Neuronal stem cell (in vitro differentiated cells): ENCODE measurements at regions not wholly inside any gene's neighbourhood (a gene's known extent, or its start where the extent isn't known, plus 50 kb on each side); places are given as distances from the start of the nearest gene placed in this dataset.

Experiments
- DNase-seq: peaks from one replicate; pipeline ENCODE4 v3.0.0-alpha.2; 2013; ENCODE audit warnings: low spot score
- H2AFZ ChIP-seq: one replicate; pipeline ENCODE4 v1.6.1; 2013; ENCODE audit warnings: mild to moderate bottlenecking, low read length, inconsistent platforms
- H2AK5ac ChIP-seq: 2 replicates; pipeline ENCODE4 v1.6.1; 2013; ENCODE audit warnings: low read depth, mild to moderate bottlenecking, inconsistent platforms, low read length, moderate library complexity, mixed read lengths
- H2BK120ac ChIP-seq: 2 replicates; pipeline ENCODE4 v1.6.1; 2013; ENCODE audit warnings: low read depth, mild to moderate bottlenecking, inconsistent platforms, low read length, moderate library complexity, mixed read lengths
- H2BK12ac ChIP-seq: one replicate; pipeline ENCODE4 v1.6.1; 2013; ENCODE audit warnings: low read length, inconsistent platforms
- H2BK15ac ChIP-seq: 2 replicates; pipeline ENCODE4 v1.6.1; 2013; ENCODE audit warnings: mild to moderate bottlenecking, low read length, inconsistent platforms, mixed read lengths
- H2BK5ac ChIP-seq: one replicate; pipeline ENCODE4 v1.6.1; 2013; ENCODE audit warnings: inconsistent platforms, mild to moderate bottlenecking, low read length, moderate library complexity
- H3K14ac ChIP-seq: one replicate; pipeline ENCODE4 v1.6.1; 2013; ENCODE audit warnings: low read length, inconsistent platforms
- H3K18ac ChIP-seq: 2 replicates; pipeline ENCODE4 v1.6.1; 2013; ENCODE audit warnings: low read length, inconsistent platforms
- H3K23ac ChIP-seq: 2 replicates; pipeline ENCODE4 v1.6.1; 2013; ENCODE audit warnings: low read depth, mild to moderate bottlenecking, mixed read lengths, low read length, inconsistent platforms; ENCODE audit not compliant: poor library complexity
- H3K27ac ChIP-seq: replicated peaks from 3 replicates; pipeline ENCODE4 v1.5.1; 2013; ENCODE audit warnings: low read length, inconsistent platforms
- H3K27me3 ChIP-seq, 3 experiments: 2 replicates each; pipeline ENCODE4 v1.6.1; 2013; ENCODE audit warnings: low read length in 3 of 3, mild to moderate bottlenecking in 2 of 3, inconsistent platforms in 1 of 3, low read depth in 1 of 3, mixed read lengths in 1 of 3, moderate library complexity in 1 of 3; ENCODE audit not compliant: control insufficient read depth in 3 of 3, insufficient read depth in 3 of 3
- H3K36me3 ChIP-seq, 2 donors: replicated peaks in 1 of 2; 2 replicates each; pipeline ENCODE4 v1.6.1; 2013; ENCODE audit warnings: low read length in 2 of 2; ENCODE audit not compliant: control insufficient read depth in 2 of 2, insufficient read depth in 2 of 2
- H3K4ac ChIP-seq: 2 replicates; pipeline ENCODE4 v1.6.1; 2013; ENCODE audit warnings: inconsistent platforms, mild to moderate bottlenecking, low read length, moderate library complexity
- H3K4me1 ChIP-seq, 2 donors: 1 replicate in 1 of 2; 2 replicates in 1 of 2; pipeline ENCODE4 v1.6.1; 2013; ENCODE audit warnings: low read length in 2 of 2, low read depth in 1 of 2; ENCODE audit not compliant: control insufficient read depth in 2 of 2, insufficient read depth in 1 of 2
- H3K4me2 ChIP-seq: one replicate; pipeline ENCODE4 v1.6.1; 2013; ENCODE audit warnings: mild to moderate bottlenecking, low read length, inconsistent platforms; ENCODE audit not compliant: insufficient read depth, poor library complexity, severe bottlenecking
- H3K4me3 ChIP-seq, 2 donors: 2 replicates each; pipeline ENCODE4 v1.5.1; 2013; ENCODE audit warnings: low read length in 2 of 2, mild to moderate bottlenecking in 2 of 2, inconsistent platforms in 1 of 2, moderate library complexity in 1 of 2
- H3K79me1 ChIP-seq: one replicate; pipeline ENCODE4 v1.6.1; 2013; ENCODE audit warnings: low read depth, mild to moderate bottlenecking, inconsistent platforms, low read length, moderate library complexity
- H3K9ac ChIP-seq: one replicate; pipeline ENCODE4 v1.6.1; 2013; ENCODE audit warnings: mild to moderate bottlenecking, low read depth, low read length, inconsistent platforms; ENCODE audit not compliant: poor library complexity
- H3K9me3 ChIP-seq, 2 donors: replicated peaks in 1 of 2; 2 replicates each; pipeline versions ENCODE3 to v1.6.1; 2013; ENCODE audit warnings: low read length in 2 of 2, mild to moderate bottlenecking in 2 of 2, inconsistent platforms in 1 of 2, low read depth in 1 of 2, mixed read lengths in 1 of 2, moderate library complexity in 1 of 2; ENCODE audit not compliant: control insufficient read depth in 2 of 2, insufficient read depth in 1 of 2
- H4K8ac ChIP-seq: one replicate; pipeline ENCODE4 v1.6.1; 2013; ENCODE audit warnings: low read depth, mild to moderate bottlenecking, inconsistent platforms, low read length, moderate library complexity
- H4K91ac ChIP-seq: one replicate; pipeline ENCODE4 v1.6.1; 2013; ENCODE audit warnings: low read length, low read depth, mild to moderate bottlenecking, inconsistent platforms; ENCODE audit not compliant: poor library complexity
- WGBS, 2 donors: extraction: QIAGEN DNeasy Blood & Tissue Kit; methylation state at CpG; one replicate each; pipeline ENCODE4 v1.1.7; 2013; ENCODE audit warnings: missing lambda C conversion rate in 2 of 2, mixed read lengths in 1 of 2; ENCODE audit not compliant: insufficient read length in 2 of 2, insufficient replicate concordance in 1 of 2; ENCODE audit errors: extremely low coverage in 2 of 2; 5-methylcytosine and 5-hydroxymethylcytosine counted together

- WGBS, 2 donors: no CpG with 5 or more reads among the region's 6 CpGs
- Histone ChIP-seq H3K36me3 (no peaks in the 10 kb centered on the region), H3K27ac (no peak overlapping the region)
Measured at GRCh38 chr2:234189786-234190300, 139.3 kb downstream of the SPP2 start.

GRCh38 chr2:234189230-234189629 lies 138.7 kb downstream of the SPP2 start:
- H3K36me3 ChIP-seq: no peaks in the 10 kb centered on the region
- H2BK12ac ChIP-seq: no peak overlapping the region
- no peak overlapping the region for H2AFZ ChIP-seq
- H3K23ac ChIP-seq: no peak overlapping the region
- H4K8ac ChIP-seq: no peak overlapping the region
- no peak overlapping the region for H2BK120ac ChIP-seq
- no peak overlapping the region for H3K9ac ChIP-seq
- no peak overlapping the region for H3K27ac ChIP-seq
- H3K18ac ChIP-seq: peak overlapping the region; percentile 44
- peaks cover 0 to 5% of the 10 kb centered on the region in 2 donors for H3K4me1 ChIP-seq
- no peaks in the 10 kb centered on the region for H3K27me3 ChIP-seq
- H3K9me3 ChIP-seq: peaks cover 0 to 3% of the 10 kb centered on the region in 2 donors
- no peak overlapping the region for H4K91ac ChIP-seq
- no peaks in the 10 kb centered on the region for H3K79me1 ChIP-seq
- no CpG with 5 or more reads among the region's 5 CpGs for WGBS, 2 donors
- H2BK15ac ChIP-seq: no peak overlapping the region
- no peak overlapping the region for H2AK5ac ChIP-seq
- no peak overlapping the region for H2BK5ac ChIP-seq
- no peak overlapping the region for H3K4me3 ChIP-seq
- no peak for DNase-seq
- H3K14ac ChIP-seq: no peak overlapping the region
- H3K4ac ChIP-seq: no peak overlapping the region
- H3K4me2 ChIP-seq: no peak overlapping the region

More at GRCh38 chr2:234189786-234190300, 139.3 kb downstream of the SPP2 start:
- Histone ChIP-seq H3K4me1 (peaks cover 0 to 5% of the 10 kb centered on the region in 2 donors), H2BK5ac (no peak overlapping the region), H4K91ac (no peak overlapping the region), H3K18ac (no peak overlapping the region), H2BK12ac (peak overlapping the region; percentile 7), H3K27me3 (no peaks in the 10 kb centered on the region), H2BK120ac (no peak overlapping the region), H2AFZ (no peak overlapping the region), H3K14ac (no peak overlapping the region), H3K9me3 (peaks cover 0 to 3% of the 10 kb centered on the region in 2 donors), H3K4ac (no peak overlapping the region), H3K4me2 (no peak overlapping the region), H3K23ac (no peak overlapping the region), H3K79me1 (no peaks in the 10 kb centered on the region), H2AK5ac (no peak overlapping the region), H3K9ac (no peak overlapping the region), H4K8ac (no peak overlapping the region), H2BK15ac (peak overlapping the region; percentile 92), H3K4me3 (no peak overlapping the region)
- no peak for DNase-seq

GRCh38 chr2:234187646-234188174 lies 137.2 kb downstream of the SPP2 start:
- DNase-seq: no peak
- Histone ChIP-seq H2BK12ac (no peak overlapping the region), H3K9ac (no peak overlapping the region), H3K4ac (no peak overlapping the region), H3K4me1 (peaks cover 0 to 5% of the 10 kb centered on the region in 2 donors), H3K27me3 (no peaks in the 10 kb centered on the region), H2AFZ (no peak overlapping the region), H3K23ac (no peak overlapping the region), H3K18ac (no peak overlapping the region), H4K8ac (no peak overlapping the region), H3K79me1 (no peaks in the 10 kb centered on the region), H2AK5ac (no peak overlapping the region), H3K27ac (no peak overlapping the region), H2BK5ac (no peak overlapping the region), H3K14ac (no peak overlapping the region), H3K36me3 (no peaks in the 10 kb centered on the region), H4K91ac (no peak overlapping the region), H3K4me2 (no peak overlapping the region), H2BK120ac (no peak overlapping the region), H3K4me3 (no peak overlapping the region), H3K9me3 (peaks cover 0 to 3% of the 10 kb centered on the region in 2 donors), H2BK15ac (no peak overlapping the region)
- WGBS, 2 donors: no CpG with 5 or more reads among the region's 2 CpGs

- H3K79me1 ChIP-seq: no peaks in the 10 kb centered on the region
- H2AK5ac ChIP-seq: no peak overlapping the region
- no CpG with 5 or more reads among the region's 1 CpG for WGBS, 2 donors
- no peak overlapping the region for H3K23ac ChIP-seq
- no peak overlapping the region for H4K8ac ChIP-seq
- H2BK120ac ChIP-seq: no peak overlapping the region
- no peak overlapping the region for H2BK12ac ChIP-seq
- H4K91ac ChIP-seq: no peak overlapping the region
- H2BK15ac ChIP-seq: no peak overlapping the region
- no peaks in the 10 kb centered on the region for H3K36me3 ChIP-seq
- H3K4me1 ChIP-seq: peaks cover 0 to 5% of the 10 kb centered on the region in 2 donors
- no peak overlapping the region for H3K4me2 ChIP-seq
- H3K27ac ChIP-seq: no peak overlapping the region
- no peaks in the 10 kb centered on the region for H3K9me3 ChIP-seq
- no peaks in the 10 kb centered on the region for H3K27me3 ChIP-seq
- H2BK5ac ChIP-seq: no peak overlapping the region
- H3K4ac ChIP-seq: no peak overlapping the region
- DNase-seq: no peak
- no peak overlapping the region for H3K4me3 ChIP-seq
- H2AFZ ChIP-seq: no peak overlapping the region
- no peak overlapping the region for H3K14ac ChIP-seq
- no peak overlapping the region for H3K18ac ChIP-seq
- H3K9ac ChIP-seq: no peak overlapping the region
Measured at GRCh38 chr2:234181121-234181520, 130.6 kb downstream of the SPP2 start.
